Ishikawa (cell line): ENCODE measurements at regions not wholly inside any gene's neighbourhood (a gene's known extent, or its start where the extent isn't known, plus 50 kb on each side); places are given as distances from the start of the nearest gene placed in this dataset.

Experiments used
- CEBPB ChIP-seq: IDR thresholded peaks from 2 replicates; pipeline ENCODE4 v1.6.1; 2012
- EP300 ChIP-seq: IDR thresholded peaks from 2 replicates; pipeline ENCODE4 v1.6.1; 2012; ENCODE audit warnings: borderline replicate concordance
- RAD21 ChIP-seq: IDR thresholded peaks from 2 replicates; pipeline ENCODE4 v1.6.1; 2012; ENCODE audit warnings: low read depth
- TAF1 ChIP-seq: IDR thresholded peaks from 2 replicates; pipeline ENCODE4 v1.6.1; 2012; ENCODE audit warnings: low read depth, mild to moderate bottlenecking

DNA sequence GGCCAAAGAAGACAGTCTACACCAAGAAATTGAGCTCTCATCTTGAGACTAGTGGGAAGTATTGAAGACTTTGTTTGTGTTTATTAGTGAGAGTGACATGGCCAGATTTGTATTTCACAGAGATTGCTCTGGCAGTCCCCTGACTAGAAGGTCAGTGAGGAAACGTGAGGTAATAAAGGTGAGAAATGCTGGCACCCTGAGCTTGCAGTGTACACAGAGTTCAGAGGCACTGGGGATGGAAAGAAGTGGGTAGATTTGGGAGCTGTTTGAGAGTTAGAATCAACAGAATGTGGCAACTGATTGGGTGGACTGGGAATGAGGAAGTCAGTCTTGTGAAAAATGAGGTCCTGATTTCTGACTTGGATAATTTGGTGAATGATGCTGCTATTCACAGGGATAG, 336.9 kb downstream of the SNAPC1 start:
- TF ChIP-seq CEBPB: no peak
- no peak for TF ChIP-seq EP300
- no peak for TF ChIP-seq TAF1
- no peak for TF ChIP-seq RAD21
